DMS53 (cell line): ENCODE measurements at regions not wholly inside any gene's neighbourhood (a gene's known extent, or its start where the extent isn't known, plus 50 kb on each side); places are given as distances from the start of the nearest gene placed in this dataset.
A peak's percentile ranks its signal among the peaks of the same experiment; 100 is the strongest.
"Not testable (repeated sequence)": the region's sequence is repeated elsewhere in the genome, so short reads cannot be mapped to it uniquely, and the experiment has no call there.

Experiments used
- DNase-seq: peaks from one replicate; lab custom pipeline; 2025; lab: John Stamatoyannopoulos, UW

GRCh38 chr1:29682919-29683295 is 446.6 kb downstream of the PTPRU start:
- no peak for DNase-seq

- DNase-seq: no peak
Measured at GRCh38 chr1:29682171-29682918, 446.0 kb downstream of the PTPRU start.

- DNase-seq: not testable (repeated sequence)
Measured at GRCh38 chr1:29681416-29681815, 445.1 kb downstream of the PTPRU start.

GRCh38 chr1:29679828-29680558 is 443.7 kb downstream of the PTPRU start:
- DNase-seq: no peak

GRCh38 chr1:29679316-29679715 is 443.0 kb downstream of the PTPRU start:
- DNase-seq: no peak

- DNase-seq: peak; percentile 9
Measured at GRCh38 chr1:29677028-29678024, 441.0 kb downstream of the PTPRU start.

GRCh38 chr1:29676496-29676895 is 440.2 kb downstream of the PTPRU start:
- DNase-seq: no peak

- no peak for DNase-seq
Measured at GRCh38 chr1:29675481-29676263, 439.4 kb downstream of the PTPRU start.

GRCh38 chr1:29674627-29675326 is 438.5 kb downstream of the PTPRU start:
- no peak for DNase-seq

- no peak for DNase-seq
Measured at GRCh38 chr1:29673669-29674626, 437.6 kb downstream of the PTPRU start.

- DNase-seq: no peak
Measured at GRCh38 chr1:29673228-29673500, 436.8 kb downstream of the PTPRU start.

- DNase-seq: no peak
Measured at GRCh38 chr1:29672416-29673227, 436.3 kb downstream of the PTPRU start.

- DNase-seq: no peak
Measured at GRCh38 chr1:29671446-29672356, 435.4 kb downstream of the PTPRU start.

GRCh38 chr1:29670752-29671151 is 434.4 kb downstream of the PTPRU start:
- no peak for DNase-seq

- no peak for DNase-seq
Measured at GRCh38 chr1:29669912-29670311, 433.6 kb downstream of the PTPRU start.

- DNase-seq: no peak
Measured at GRCh38 chr1:29669158-29669871, 433.0 kb downstream of the PTPRU start.

- no peak for DNase-seq
Measured at GRCh38 chr1:29668551-29669157, 432.3 kb downstream of the PTPRU start.
